GM12878 (cell line): ENCODE measurements at regions not wholly inside any gene's neighbourhood (a gene's known extent, or its start where the extent isn't known, plus 50 kb on each side); places are given as distances from the start of the nearest gene placed in this dataset.

Source experiments
- ATAC-seq: fragments of 200-7000 bp; cut with Tn5 transposase; 3 replicates; pipeline ENCODE4 v1.9.1; 2020; ENCODE audit warnings: mild to moderate bottlenecking, moderate library complexity
- BruUV-seq: library from RNA; stranded (reverse); fragments of 400-500 nt; replicated peaks from 2 replicates; lab custom pipeline; 2021; lab: Mats Ljungman, UMichigan
- CTCF ChIA-PET: fragments of 300-600 bp; sonication (Branson Sonifier 250); formaldehyde crosslinking; extraction: SDS; loops from one replicate; lab custom pipeline; 2021; ENCODE audit warnings: inconsistent platforms; lab: Yijun Ruan, JAX
- POLR2A ChIA-PET: fragments of 350-600 bp; formaldehyde crosslinking; extraction: SDS; loops from one replicate; lab custom pipeline; 2021; ENCODE audit warnings: inconsistent platforms; lab: Charles Lee
- RAD21 ChIA-PET: fragments of 300-600 bp; sonication (Branson Sonifier 250); formaldehyde crosslinking; loops from one replicate; lab custom pipeline; 2023; ENCODE audit warnings: antibody characterized with exemption; ENCODE audit not compliant: unreplicated experiment; lab: Charles Lee
- SMC1A ChIA-PET: fragments of 300-600 bp; sonication (Branson Sonifier 250); formaldehyde crosslinking; loops from one replicate; lab custom pipeline; 2023; ENCODE audit not compliant: unreplicated experiment, uncharacterized antibody; lab: Charles Lee
- DNase-seq: peaks from one replicate; pipeline ENCODE4 v3.0.0-alpha.2; 2011; ENCODE audit warnings: low read depth, low spot score
- FAIRE-seq: peaks from 3 replicates; lab custom pipeline; 2011; peaks lifted over from hg19 to GRCh38; lab: Jason Lieb, UNC
- H2AFZ ChIP-seq: 2 replicates; pipeline ENCODE4 v1.6.0; 2011; ENCODE audit warnings: low read depth, low read length, control low read depth; ENCODE audit not compliant: control insufficient read depth
- H3K27ac ChIP-seq: 2 replicates; pipeline ENCODE4 v1.5.1; 2011; ENCODE audit warnings: control low read depth; ENCODE audit not compliant: control insufficient read depth, insufficient read depth
- H3K27me3 ChIP-seq, 2 experiments: replicated peaks in 1 of 2; 2 replicates each; pipeline versions ENCODE4 v1.6.0 to v1.6.1; 2011; ENCODE audit warnings: low read length in 1 of 2; ENCODE audit not compliant: control insufficient read depth in 2 of 2, insufficient read depth in 2 of 2
- H3K36me3 ChIP-seq, 2 experiments: 2 replicates each; pipeline ENCODE4 v1.5.1; 2011; ENCODE audit warnings: low read length in 1 of 2; ENCODE audit not compliant: control insufficient read depth in 2 of 2, insufficient read depth in 2 of 2
- H3K4me1 ChIP-seq: 2 replicates; pipeline ENCODE4 v1.6.1; 2011; ENCODE audit warnings: mild to moderate bottlenecking, low read length, moderate library complexity, mixed read lengths; ENCODE audit not compliant: control insufficient read depth, insufficient read depth
- H3K4me2 ChIP-seq: 2 replicates; pipeline ENCODE4 v1.6.0; 2011; ENCODE audit warnings: control low read depth; ENCODE audit not compliant: control insufficient read depth, insufficient read depth
- H3K4me3 ChIP-seq: fragments of 200-600 bp; sonication (generic); 2 replicates; pipeline ENCODE4 v1.5.1; 2016
- H3K79me2 ChIP-seq: 2 replicates; pipeline ENCODE4 v1.6.0; 2011; ENCODE audit warnings: low read length; ENCODE audit not compliant: control insufficient read depth, insufficient read depth
- H3K9ac ChIP-seq: 2 replicates; pipeline ENCODE4 v1.8.0; 2011; ENCODE audit warnings: low read length, control low read depth, mixed read lengths; ENCODE audit not compliant: control insufficient read depth, insufficient read depth
- H3K9me3 ChIP-seq: replicated peaks from 3 replicates; pipeline ENCODE4 v1.5.1; 2011; ENCODE audit warnings: mild to moderate bottlenecking, low read length; ENCODE audit not compliant: control insufficient read depth, insufficient read depth
- H4K20me1 ChIP-seq: 2 replicates; pipeline ENCODE4 v1.6.0; 2011; ENCODE audit not compliant: control insufficient read depth, insufficient read depth
- ASH2L ChIP-seq: fragments of 300-600, 200-600 bp; sonication (generic); IDR thresholded peaks from 2 replicates; pipeline ENCODE4 v1.6.1; 2017; ENCODE audit warnings: low read depth, mild to moderate bottlenecking, borderline replicate concordance
- CEBPB ChIP-seq, 2 experiments: fragments of 150-350 bp in 1 of 2; IDR thresholded peaks; 2 replicates each; pipeline ENCODE4 v1.6.1; 2012 to 2014; ENCODE audit warnings: low read depth in 2 of 2, low read length in 2 of 2, borderline replicate concordance in 1 of 2, inconsistent platforms in 1 of 2
- CTCF ChIP-seq, 3 experiments: IDR thresholded peaks in 2 of 3; conservative IDR thresholded peaks in 1 of 3; 2 replicates each; pipeline ENCODE4 v1.5.1; 2011; ENCODE audit warnings: low read depth in 3 of 3, low read length in 3 of 3, mild to moderate bottlenecking in 3 of 3, control low read depth in 2 of 3, moderate library complexity in 2 of 3, inconsistent platforms in 1 of 3, mixed read lengths in 1 of 3; ENCODE audit not compliant: control insufficient read depth in 2 of 3, insufficient read depth in 1 of 3; ENCODE audit errors: extremely low read depth in 1 of 3
- GATAD2B ChIP-seq: fragments of 450-650 bp; conservative IDR thresholded peaks from 2 replicates; pipeline ENCODE4 v1.6.1; 2017; ENCODE audit warnings: low read depth, mild to moderate bottlenecking, moderate library complexity
- HCFC1 ChIP-seq: fragments of 150-350 bp; IDR thresholded peaks from 2 replicates; pipeline ENCODE4 v1.6.1; 2014; ENCODE audit warnings: low read length
- IRF4 ChIP-seq: IDR thresholded peaks from 2 replicates; pipeline ENCODE4 v1.6.1; 2011; ENCODE audit warnings: low read depth, low read length
- NFIC ChIP-seq: IDR thresholded peaks from 2 replicates; pipeline ENCODE4 v1.6.1; 2012; ENCODE audit warnings: low read depth, mild to moderate bottlenecking, inconsistent platforms, low read length, moderate library complexity
- NFXL1 ChIP-seq: fragments of 450-650 bp; IDR thresholded peaks from 2 replicates; pipeline ENCODE4 v1.6.1; 2017; ENCODE audit warnings: antibody characterized with exemption, mild to moderate bottlenecking, borderline replicate concordance
- NFYB ChIP-seq: IDR thresholded peaks from 2 replicates; pipeline ENCODE4 v1.6.1; 2011; ENCODE audit warnings: low read depth, mild to moderate bottlenecking, low read length, improper control_type of control experiment, moderate library complexity; ENCODE audit not compliant: insufficient read depth
- RBBP5 ChIP-seq: fragments of 200-600 bp; sonication (generic); conservative IDR thresholded peaks from 2 replicates; pipeline ENCODE4 v1.6.1; 2016
- TBL1XR1 ChIP-seq: IDR thresholded peaks from 2 replicates; pipeline ENCODE4 v1.6.1; 2012; ENCODE audit warnings: low read depth, low read length, improper control_type of control experiment
- TCF7 ChIP-seq: IDR thresholded peaks from 2 replicates; pipeline ENCODE4 v1.6.1; 2014; ENCODE audit warnings: antibody characterized with exemption, borderline replicate concordance
- ZNF687 ChIP-seq: fragments of 450-650 bp; IDR thresholded peaks from 2 replicates; pipeline ENCODE4 v1.6.1; 2017; ENCODE audit warnings: mild to moderate bottlenecking, moderate library complexity
- WGBS: methylation state at CpG from one replicate; pipeline ENCODE4 v1.1.6; 2016; ENCODE audit warnings: low lambda C conversion rate; ENCODE audit not compliant: insufficient replicate concordance, insufficient coverage; ENCODE audit errors: missing lambda C conversion rate; 5-methylcytosine and 5-hydroxymethylcytosine counted together
- in situ Hi-C: fragments of 300-500 bp; cut with MboI; formaldehyde crosslinking; loops from 9 replicates; pipeline ENCODE4 v1.14.3; 2018; ENCODE audit warnings: mixed read lengths
- intact Hi-C: fragments of 100-400 bp; cut with micrococcal nuclease; formaldehyde crosslinking; loops from one replicate; pipeline ENCODE4 v1.14.2; 2022; ENCODE audit not compliant: unreplicated experiment

GRCh38 chr2:234388591-234388990, 108.3 kb downstream of the ARL4C start:
- DNase-seq (no peak), FAIRE-seq (no peak), ATAC-seq (no peak)
- no peak overlapping the region for H3K4me3 ChIP-seq
- TF ChIP-seq NFXL1 (no peak), RBBP5 (no peak), CEBPB (IDR thresholded peaks at IDR 0.05; ENCODE audit: borderline replicate concordance in 1 of 2, low read depth in 2 of 2, low read length in 2 of 2) (no peak), CTCF (IDR thresholded peaks at IDR 0.05 in 2 of 3, conservative IDR thresholded peaks at IDR 0.05 in 1 of 3; ENCODE audit: control insufficient read depth in 2 of 3, extremely low read depth in 1 of 3, insufficient read depth in 1 of 3, low read depth in 3 of 3, low read length in 3 of 3) (no peak), GATAD2B (no peak), IRF4 (no peak), NFYB (no peak), TBL1XR1 (no peak), TCF7 (no peak), HCFC1 (no peak), NFIC (no peak), ASH2L (no peak), ZNF687 (no peak)
- BruUV-seq: no TSS peak
- no peak overlapping the region for H3K9ac ChIP-seq
- CTCF ChIA-PET: no interaction called here
- SMC1A ChIA-PET: no interaction called here
- H3K9me3 ChIP-seq: no peaks in the 10 kb centered on the region; the same call in 2 of the 3 replicates
- H3K36me3 ChIP-seq: no peaks in the 10 kb centered on the region
- H3K27me3 ChIP-seq: no peaks in the 10 kb centered on the region
- POLR2A ChIA-PET: no interaction called here
- no peak overlapping the region for H3K27ac ChIP-seq
- no peak overlapping the region for H2AFZ ChIP-seq
- intact Hi-C loops: no loop called here
- H3K4me2 ChIP-seq: no peak overlapping the region
- H4K20me1 ChIP-seq: no peaks in the 10 kb centered on the region
- no peaks in the 10 kb centered on the region for H3K4me1 ChIP-seq
- in situ Hi-C loops: no loop called here
- RAD21 ChIA-PET: no interaction called here
- H3K79me2 ChIP-seq: no peaks in the 10 kb centered on the region
- WGBS: 74% methylated on average over 5 of the region's 5 CpGs
